ENCODE measurements at regions not wholly inside any gene's neighbourhood (a gene's known extent, or its start where the extent isn't known, plus 50 kb on each side); places are given as distances from the start of the nearest gene placed in this dataset.

- DNase-seq (ENCODE audit: low read depth): no peak
- H3K4me3 ChIP-seq (ENCODE audit: low read depth, low read length): no peak overlapping the region
These were observed 94.4 kb upstream of the FSTL4 start for GRCh38 chr5:133706506-133707430.

GRCh38 chr5:133705331-133705730 is 93.0 kb upstream of the FSTL4 start:
- no peak overlapping the region for H3K4me3 ChIP-seq (ENCODE audit: low read depth, low read length)
- no peak for DNase-seq (ENCODE audit: low read depth)

DNA sequence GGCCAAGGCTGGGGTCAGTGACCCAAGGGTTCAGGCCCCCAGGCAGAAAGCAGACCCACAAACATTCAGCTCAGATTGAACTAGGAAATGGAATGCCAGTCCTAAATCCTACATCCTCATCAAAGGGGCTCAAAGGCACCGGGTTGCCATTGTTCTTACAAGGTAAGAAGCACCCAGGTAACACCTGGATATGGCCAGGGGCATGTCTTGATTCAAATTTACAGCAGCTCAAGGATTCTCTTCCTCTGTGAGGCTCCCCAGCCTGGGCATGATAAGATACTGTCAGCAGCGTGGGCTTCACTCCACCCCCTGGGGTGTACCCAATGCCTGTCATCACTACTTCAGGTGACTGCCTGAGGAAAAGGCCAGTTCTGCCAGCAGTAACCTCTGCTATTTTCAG is 92.1 kb upstream of the FSTL4 start:
- H3K4me3 ChIP-seq (ENCODE audit: low read depth, low read length): no peak overlapping the region
- DNase-seq (ENCODE audit: low read depth): no peak

GRCh38 chr5:133703935-133704334 is 91.6 kb upstream of the FSTL4 start:
- no peak overlapping the region for H3K4me3 ChIP-seq (ENCODE audit: low read depth, low read length)
- DNase-seq (ENCODE audit: low read depth): no peak

GRCh38 chr5:133702791-133703770 is 90.7 kb upstream of the FSTL4 start:
- no peak for DNase-seq (ENCODE audit: low read depth)
- H3K4me3 ChIP-seq (ENCODE audit: low read depth, low read length): no peak overlapping the region

DNA sequence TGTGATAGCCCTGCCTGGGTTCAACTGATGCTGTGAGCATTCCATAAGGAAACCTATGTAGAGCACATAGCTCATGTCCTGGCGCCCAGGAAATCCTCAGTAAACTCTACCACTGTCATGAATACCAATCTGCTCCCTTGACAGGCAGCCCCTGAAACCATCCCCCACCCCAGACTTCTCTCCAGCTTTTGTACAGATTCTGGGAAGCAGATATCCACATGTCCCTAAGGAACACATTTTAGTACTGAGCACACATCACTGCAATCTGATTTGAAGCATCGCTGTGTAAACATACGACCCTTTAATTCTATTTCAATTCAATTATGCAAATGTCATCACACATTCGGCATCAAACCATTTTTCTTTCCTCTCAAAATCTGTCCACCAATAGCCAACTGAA is 89.5 kb upstream of the FSTL4 start:
- DNase-seq (ENCODE audit: low read depth): no peak
- no peak overlapping the region for H3K4me3 ChIP-seq (ENCODE audit: low read depth, low read length)

DNA sequence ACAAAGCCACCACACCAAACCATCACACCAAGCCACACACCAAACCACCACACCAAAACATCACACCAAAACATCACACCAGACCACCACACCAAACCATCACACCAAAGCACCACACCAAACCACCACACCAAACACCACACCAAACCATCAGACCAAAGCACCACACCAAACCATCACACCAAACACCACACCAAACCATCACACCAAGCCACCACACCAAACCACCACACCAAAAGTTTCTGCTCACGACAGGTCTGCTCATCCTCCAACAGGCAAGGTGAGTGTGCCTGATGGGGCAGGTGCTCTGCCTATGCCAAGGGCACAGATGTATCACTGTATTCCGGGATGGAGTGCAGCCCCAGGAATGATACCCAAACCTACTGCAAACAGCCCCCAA is 87.9 kb upstream of the FSTL4 start:
- no peak for DNase-seq (ENCODE audit: low read depth)
- H3K4me3 ChIP-seq (ENCODE audit: low read depth, low read length): no peak overlapping the region

GRCh38 chr5:133698646-133699526 is 86.5 kb upstream of the FSTL4 start:
- no peak for DNase-seq (ENCODE audit: low read depth)

DNA sequence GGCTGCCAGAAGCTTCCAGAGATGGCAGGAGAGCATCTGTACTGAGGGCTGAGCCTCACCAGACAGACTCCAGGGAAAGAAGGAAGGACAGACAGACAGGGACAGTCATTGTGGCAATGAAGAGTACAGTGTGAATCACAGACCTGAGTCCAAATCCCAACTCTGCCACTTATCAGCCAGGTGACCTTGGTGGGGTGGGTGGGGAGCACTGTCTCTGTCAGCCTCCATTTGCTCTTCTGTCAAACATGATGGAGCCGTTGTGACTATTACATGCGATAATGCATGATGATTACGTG is 85.9 kb upstream of the FSTL4 start:
- DNase-seq (ENCODE audit: low read depth): no peak
- no peak overlapping the region for H3K4me3 ChIP-seq (ENCODE audit: low read depth, low read length)

More at GRCh38 chr5:133698646-133699526, 86.5 kb upstream of the FSTL4 start:
- H3K4me3 ChIP-seq (ENCODE audit: low read depth, low read length): no peak overlapping the region

DNA sequence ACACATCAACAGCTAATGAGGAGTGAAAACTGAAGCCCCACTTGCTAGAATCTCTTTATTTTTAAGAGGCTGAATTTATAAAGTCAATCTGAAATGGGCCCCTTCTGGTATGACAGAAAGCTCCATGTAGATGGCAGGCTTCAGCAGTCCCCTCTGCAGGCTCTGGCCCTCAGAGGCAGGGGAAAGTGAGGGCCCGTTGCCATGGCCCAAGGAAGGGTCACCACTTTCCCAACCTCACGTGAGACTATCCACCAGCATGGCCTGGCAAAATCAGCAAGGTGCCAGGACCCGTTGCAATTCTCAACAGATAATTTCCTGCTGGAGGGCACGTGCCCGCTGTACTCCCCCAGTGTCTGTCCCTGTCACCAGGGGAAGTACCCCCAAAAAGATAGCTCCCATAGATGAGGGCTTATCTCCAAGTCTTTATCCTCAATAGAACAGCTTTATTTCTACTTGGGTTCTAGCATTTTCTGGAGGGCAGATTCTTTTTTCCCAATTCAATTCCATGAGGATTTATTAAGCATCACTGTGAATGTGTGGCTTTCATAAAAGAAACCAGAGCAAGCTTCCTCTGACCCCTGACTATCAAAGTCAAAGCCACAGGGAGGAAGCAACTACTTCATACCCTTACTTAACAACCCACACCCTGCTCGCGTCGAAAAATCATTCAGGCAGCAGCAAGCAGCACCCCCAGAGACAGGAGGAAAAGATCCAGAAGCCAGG is 85.4 kb upstream of the FSTL4 start:
- no peak overlapping the region for H3K4me3 ChIP-seq (ENCODE audit: low read depth, low read length)
- DNase-seq (ENCODE audit: low read depth): no peak

GRCh38 chr5:133696782-133697507 is 84.6 kb upstream of the FSTL4 start:
- no peak overlapping the region for H3K4me3 ChIP-seq (ENCODE audit: low read depth, low read length)
- DNase-seq (ENCODE audit: low read depth): no peak

DNA sequence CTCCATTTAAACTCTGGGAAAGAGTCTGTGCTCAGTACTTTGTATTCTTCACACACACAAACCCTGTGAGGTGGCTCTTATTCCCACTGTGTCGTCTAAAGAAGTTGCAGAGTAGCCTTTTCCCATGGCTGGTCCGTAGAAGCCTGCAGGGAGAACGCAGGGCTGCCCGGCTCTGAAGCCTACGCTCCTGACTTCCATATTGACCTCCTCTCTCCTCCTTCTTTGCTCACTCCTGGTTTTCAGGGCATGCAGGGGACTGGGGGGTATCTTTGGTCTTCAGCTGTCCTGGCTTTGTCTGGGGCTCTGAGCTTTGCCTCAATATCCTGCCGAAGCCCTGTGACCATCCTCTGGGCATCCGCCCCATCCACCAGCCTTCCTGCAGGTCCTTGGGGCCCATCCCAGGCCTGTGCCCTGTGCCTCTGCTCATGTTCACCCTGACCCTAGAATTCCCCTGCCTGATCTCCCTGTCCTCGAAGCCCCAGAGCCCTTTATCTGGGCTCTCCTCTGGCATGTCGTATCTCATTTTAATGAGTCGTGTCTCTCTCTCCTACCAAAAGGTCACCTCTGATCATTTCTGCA is 83.8 kb upstream of the FSTL4 start:
- no peak for DNase-seq (ENCODE audit: low read depth)
- no peak overlapping the region for H3K4me3 ChIP-seq (ENCODE audit: low read depth, low read length)

DNA sequence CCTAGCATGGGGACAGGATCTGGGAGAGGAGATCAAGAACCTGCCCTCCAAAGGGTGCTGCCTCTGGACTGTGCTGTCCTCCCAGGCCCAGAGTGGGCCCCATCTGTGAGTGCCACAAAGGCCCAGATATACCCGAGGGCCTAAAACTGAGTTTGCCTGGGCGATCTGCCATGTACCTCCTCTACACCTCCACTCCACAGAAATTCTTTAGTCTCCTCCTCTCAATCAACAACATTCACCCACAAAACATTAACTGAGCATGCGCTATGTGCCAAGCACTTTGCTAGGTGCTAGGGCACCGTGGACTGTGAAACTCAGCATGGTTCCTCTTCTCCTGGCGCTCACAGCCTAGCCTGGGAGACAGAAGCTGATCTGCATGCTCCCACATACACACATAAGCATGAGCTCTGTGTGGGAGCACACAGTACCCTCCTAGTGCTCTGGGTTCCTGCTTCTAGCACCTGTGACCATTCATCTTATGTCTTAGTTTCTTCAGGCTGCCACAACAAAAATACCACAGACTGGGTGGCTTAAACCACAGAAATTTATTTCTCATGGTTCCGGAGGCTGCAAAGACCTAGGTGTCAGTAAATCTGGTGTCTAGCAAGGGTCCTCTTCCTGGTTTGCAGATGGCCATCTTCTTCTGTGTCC is 82.0 kb upstream of the FSTL4 start:
- no peak overlapping the region for H3K4me3 ChIP-seq (ENCODE audit: low read depth, low read length)
- no peak for DNase-seq (ENCODE audit: low read depth)

- H3K4me3 ChIP-seq (ENCODE audit: low read depth, low read length): no peak overlapping the region
- no peak for DNase-seq (ENCODE audit: low read depth)
These were observed 79.1 kb upstream of the FSTL4 start for GRCh38 chr5:133691448-133691847.

- no peak overlapping the region for H3K4me3 ChIP-seq (ENCODE audit: low read depth, low read length)
- DNase-seq (ENCODE audit: low read depth): no peak
These were observed 78.4 kb upstream of the FSTL4 start for GRCh38 chr5:133690746-133691145.

GRCh38 chr5:133688391-133688790 is 76.0 kb upstream of the FSTL4 start:
- H3K4me3 ChIP-seq (ENCODE audit: low read depth, low read length): no peak overlapping the region
- no peak for DNase-seq (ENCODE audit: low read depth)

- no peak overlapping the region for H3K4me3 ChIP-seq (ENCODE audit: low read depth, low read length)
- DNase-seq (ENCODE audit: low read depth): no peak
These were observed 75.1 kb upstream of the FSTL4 start for GRCh38 chr5:133687212-133688061.

Data from skeletal muscle cell (primary cell).